Activated CD4-positive, alpha-beta T cell treated with anti-CD3 and anti-CD28 coated beads, Interleukin-2, amount 10 ng/mL, durations not matched to agents 24 days and 14 days (primary cell): ENCODE measurements at regions not wholly inside any gene's neighbourhood (a gene's known extent, or its start where the extent isn't known, plus 50 kb on each side); places are given as distances from the start of the nearest gene placed in this dataset.

Experiments used
- DNase-seq: peaks from one replicate; pipeline ENCODE4 v3.0.0; 2022
- H3K27ac Mint-ChIP-seq: one replicate; pipeline ENCODE4 v1.8.0; 2022; ENCODE audit warnings: mild to moderate bottlenecking, mixed read lengths
- H3K27me3 Mint-ChIP-seq: one replicate; pipeline ENCODE4 v1.8.0; 2022; ENCODE audit warnings: mixed read lengths
- H3K36me3 Mint-ChIP-seq: one replicate; pipeline ENCODE4 v1.8.0; 2022; ENCODE audit warnings: low read depth, mild to moderate bottlenecking, mixed read lengths
- H3K4me1 Mint-ChIP-seq: one replicate; pipeline ENCODE4 v1.8.0; 2021; ENCODE audit warnings: mixed read lengths
- H3K4me3 Mint-ChIP-seq: one replicate; pipeline ENCODE4 v1.8.0; 2022; ENCODE audit warnings: mild to moderate bottlenecking, moderate library complexity, mixed read lengths
- H3K9me3 Mint-ChIP-seq: one replicate; pipeline ENCODE4 v1.8.0; 2021; ENCODE audit warnings: mixed read lengths
- intact Hi-C: fragments of 100-400 bp; cut with micrococcal nuclease; formaldehyde crosslinking; loops from one replicate; pipeline ENCODE4 v1.15.1; 2023

DNA sequence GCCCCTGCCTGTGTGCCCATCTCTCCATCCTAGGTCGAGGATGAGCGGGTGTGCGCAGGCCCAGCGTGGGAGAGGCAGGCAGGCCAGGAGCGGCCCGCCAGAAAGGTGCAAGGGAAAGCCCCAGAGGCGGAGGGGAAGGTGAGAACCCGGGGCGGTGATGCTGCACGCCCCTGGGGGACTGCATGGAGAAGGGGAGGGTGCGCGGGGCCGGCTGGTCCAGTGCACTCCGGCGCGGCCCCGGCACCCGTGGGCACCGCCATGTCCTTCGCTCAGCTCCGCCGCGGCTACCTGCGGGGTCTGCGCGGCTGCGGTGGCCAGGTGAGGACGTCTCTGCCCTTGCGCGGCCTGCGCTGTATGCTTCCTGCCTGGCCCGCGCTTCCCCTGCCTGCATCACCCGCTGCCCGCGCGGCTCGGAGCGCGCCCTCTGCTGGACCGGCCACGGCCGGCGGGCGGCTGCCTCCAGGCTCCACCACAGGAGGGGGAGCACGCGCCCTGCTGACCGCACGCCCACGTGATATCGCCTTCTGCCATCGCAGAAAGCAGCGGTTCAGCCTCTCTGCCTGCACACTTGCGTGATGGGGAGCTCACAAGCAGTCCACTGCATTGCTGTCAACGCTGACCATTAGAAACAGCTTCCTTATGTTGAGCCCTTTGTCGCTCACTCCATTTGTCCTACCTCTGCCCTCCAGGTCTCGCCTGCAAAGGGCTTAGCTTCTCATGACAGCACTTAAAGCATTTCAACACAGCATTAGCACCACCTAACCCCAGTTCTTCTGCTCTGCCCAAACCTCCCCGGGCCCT is 73.9 kb downstream of the CXCL12 start:
- no peak overlapping the region for H3K27ac Mint-ChIP-seq
- H3K4me1 Mint-ChIP-seq, result peaks cover 4% of the 10 kb centered on the region
- H3K4me3 Mint-ChIP-seq, result peak overlapping the region; percentile 16
- peak; percentile 91 for DNase-seq
- H3K9me3 Mint-ChIP-seq, result no peaks in the 10 kb centered on the region
- H3K36me3 Mint-ChIP-seq, result no peaks in the 10 kb centered on the region
- intact Hi-C loops, result loop anchor here (1.0 kb wide), 2 partner anchors 621 to 640 kb away; no protein-coding TSS in a partner anchor
- peaks cover 4% of the 10 kb centered on the region for H3K27me3 Mint-ChIP-seq

DNA sequence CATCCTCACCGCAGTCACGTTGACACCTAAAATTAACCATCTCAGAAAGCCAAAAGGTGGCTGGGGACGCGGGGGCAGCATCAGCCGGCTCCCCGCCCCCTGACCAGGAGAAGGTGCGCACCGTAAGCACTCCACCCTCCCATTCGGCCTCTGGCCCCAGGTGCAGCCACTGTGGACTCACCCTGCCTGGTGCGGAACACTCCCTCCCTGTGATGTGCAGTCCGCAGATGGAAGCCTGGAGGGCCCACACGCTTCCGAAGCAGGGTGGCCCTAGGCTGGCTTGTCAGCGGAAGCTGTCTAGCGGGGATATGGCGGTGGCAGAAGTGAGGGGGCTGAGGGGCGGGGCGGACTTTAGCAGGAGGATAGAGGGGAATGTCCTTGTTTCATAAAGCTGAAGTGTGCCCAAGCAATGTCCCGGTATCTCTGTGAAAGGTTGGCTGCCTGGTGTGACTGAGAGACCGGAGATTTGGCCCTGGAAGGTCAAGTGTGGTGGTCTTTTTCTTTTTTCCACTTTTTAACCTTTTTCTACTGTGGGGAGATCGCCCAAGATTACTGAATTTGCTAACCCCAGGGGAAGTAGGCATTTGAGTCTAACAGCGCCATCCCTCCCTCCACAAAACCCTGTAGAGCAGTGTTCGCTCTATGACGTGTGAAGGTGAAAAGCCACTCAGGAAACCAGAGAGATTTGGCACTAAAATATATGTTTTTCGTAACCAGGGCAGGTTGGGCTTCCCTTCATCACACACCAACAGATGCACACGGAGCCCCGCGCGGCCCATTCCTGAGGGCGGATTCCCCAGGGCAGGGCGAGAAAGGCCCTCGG is 74.7 kb downstream of the CXCL12 start:
- peaks cover 4% of the 10 kb centered on the region for H3K4me1 Mint-ChIP-seq
- H3K4me3 Mint-ChIP-seq, result no peak overlapping the region
- H3K36me3 Mint-ChIP-seq, result no peaks in the 10 kb centered on the region
- DNase-seq, result peak; percentile 44
- H3K9me3 Mint-ChIP-seq, result no peaks in the 10 kb centered on the region
- H3K27ac Mint-ChIP-seq, result no peak overlapping the region
- H3K27me3 Mint-ChIP-seq, result peaks cover 4% of the 10 kb centered on the region
- intact Hi-C loops, result no loop called here

DNA sequence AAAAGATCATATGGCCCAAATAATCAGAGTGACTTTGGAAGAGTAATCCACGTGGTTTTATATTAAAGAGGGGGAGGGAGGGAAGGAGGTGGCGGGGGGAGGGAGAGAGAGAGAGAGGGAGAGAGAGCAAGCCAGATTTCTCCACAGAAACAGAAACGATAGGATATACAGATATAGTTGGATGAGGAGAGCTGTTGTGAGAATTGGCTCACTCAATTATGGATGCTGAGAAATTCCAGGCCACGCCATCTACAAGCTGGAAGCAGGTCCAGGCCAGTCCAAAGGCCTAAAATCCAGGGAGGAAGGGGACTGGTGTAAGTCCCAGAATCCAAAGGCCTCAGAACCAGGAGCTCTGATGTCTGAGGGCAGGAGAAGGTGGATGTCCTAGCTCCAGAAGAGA is 75.5 kb downstream of the CXCL12 start:
- Mint-ChIP-seq H3K27me3 (peaks cover 4% of the 10 kb centered on the region), H3K9me3 (no peaks in the 10 kb centered on the region), H3K4me3 (no peak overlapping the region), H3K4me1 (peaks cover 4% of the 10 kb centered on the region), H3K27ac (no peak overlapping the region), H3K36me3 (no peaks in the 10 kb centered on the region)
- peak; percentile 42 for DNase-seq
- intact Hi-C loops, result no loop called here

DNA sequence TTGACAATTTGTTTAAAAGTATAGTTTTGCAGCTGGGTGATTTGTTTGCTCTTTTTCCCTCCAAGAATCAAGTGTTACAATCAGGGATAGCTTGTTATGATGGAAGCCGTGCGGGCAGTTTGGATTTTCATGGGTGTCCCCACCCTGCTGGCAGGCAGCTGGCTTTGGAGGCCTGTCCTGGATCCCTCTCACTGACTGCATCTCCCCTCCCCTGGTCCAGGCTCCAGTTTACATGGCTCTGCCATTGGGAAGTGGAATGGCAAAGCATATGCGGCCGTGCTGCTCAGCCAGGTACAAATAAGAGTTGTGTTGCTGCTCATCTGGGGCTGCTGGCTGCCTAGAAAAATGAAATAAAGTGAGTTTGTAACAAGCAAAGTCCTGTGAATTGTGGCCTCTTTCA is 76.0 kb downstream of the CXCL12 start:
- Mint-ChIP-seq H3K4me3 (no peak overlapping the region), H3K27ac (no peak overlapping the region), H3K36me3 (no peaks in the 10 kb centered on the region), H3K4me1 (peaks cover 4% of the 10 kb centered on the region), H3K27me3 (peaks cover 4% of the 10 kb centered on the region), H3K9me3 (no peaks in the 10 kb centered on the region)
- intact Hi-C loops, result no loop called here
- DNase-seq, result peak; percentile 33

DNA sequence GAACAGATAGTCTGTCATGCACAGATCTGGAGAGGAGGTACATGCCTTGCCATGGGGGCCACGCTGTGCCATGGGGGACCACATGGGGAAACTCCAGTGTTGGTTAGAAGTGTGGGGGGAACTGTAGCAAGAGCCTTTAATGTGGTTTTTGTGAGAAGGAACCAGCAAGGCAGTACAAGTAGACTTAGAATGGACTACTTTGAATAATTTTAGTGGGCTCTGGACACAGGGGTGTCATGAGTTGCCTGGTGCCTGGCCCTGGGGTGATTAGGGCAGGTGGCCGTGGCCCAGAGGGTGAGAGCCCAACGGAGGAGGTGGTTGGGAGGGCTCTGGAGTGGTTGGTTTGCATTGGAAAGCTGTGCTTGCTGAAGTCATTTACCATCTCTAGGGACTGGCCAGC is 77.2 kb downstream of the CXCL12 start:
- Mint-ChIP-seq H3K27ac (no peak overlapping the region), H3K36me3 (no peaks in the 10 kb centered on the region), H3K4me1 (peaks cover 4% of the 10 kb centered on the region), H3K9me3 (no peaks in the 10 kb centered on the region), H3K4me3 (no peak overlapping the region), H3K27me3 (peaks cover 2% of the 10 kb centered on the region)
- DNase-seq, result peak; percentile 42
- intact Hi-C loops, result no loop called here

DNA sequence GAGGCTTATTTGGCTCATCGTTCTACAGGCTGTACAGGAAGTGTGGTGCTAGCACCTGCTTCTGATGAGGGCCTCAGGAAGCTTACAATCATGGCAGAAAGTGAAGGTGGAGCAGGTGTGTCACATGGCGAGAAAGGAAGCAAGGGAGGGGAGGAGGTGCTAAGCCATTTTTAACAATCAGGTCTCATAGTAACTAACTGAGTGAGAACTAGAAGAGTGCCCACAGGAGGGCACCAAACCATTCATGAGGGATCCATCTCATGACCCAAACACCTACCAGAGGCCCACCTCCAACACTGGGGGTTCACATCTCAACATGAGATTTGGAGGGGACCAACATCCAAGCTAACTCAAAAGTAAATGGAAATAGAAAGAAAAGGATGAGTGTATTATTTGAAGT is 78.1 kb downstream of the CXCL12 start:
- H3K4me1 Mint-ChIP-seq, result peaks cover 4% of the 10 kb centered on the region
- H3K36me3 Mint-ChIP-seq, result no peaks in the 10 kb centered on the region
- no peak overlapping the region for H3K27ac Mint-ChIP-seq
- intact Hi-C loops, result no loop called here
- no peaks in the 10 kb centered on the region for H3K9me3 Mint-ChIP-seq
- no peak overlapping the region for H3K4me3 Mint-ChIP-seq
- peak; percentile 37 for DNase-seq
- peaks cover 2% of the 10 kb centered on the region for H3K27me3 Mint-ChIP-seq

DNA sequence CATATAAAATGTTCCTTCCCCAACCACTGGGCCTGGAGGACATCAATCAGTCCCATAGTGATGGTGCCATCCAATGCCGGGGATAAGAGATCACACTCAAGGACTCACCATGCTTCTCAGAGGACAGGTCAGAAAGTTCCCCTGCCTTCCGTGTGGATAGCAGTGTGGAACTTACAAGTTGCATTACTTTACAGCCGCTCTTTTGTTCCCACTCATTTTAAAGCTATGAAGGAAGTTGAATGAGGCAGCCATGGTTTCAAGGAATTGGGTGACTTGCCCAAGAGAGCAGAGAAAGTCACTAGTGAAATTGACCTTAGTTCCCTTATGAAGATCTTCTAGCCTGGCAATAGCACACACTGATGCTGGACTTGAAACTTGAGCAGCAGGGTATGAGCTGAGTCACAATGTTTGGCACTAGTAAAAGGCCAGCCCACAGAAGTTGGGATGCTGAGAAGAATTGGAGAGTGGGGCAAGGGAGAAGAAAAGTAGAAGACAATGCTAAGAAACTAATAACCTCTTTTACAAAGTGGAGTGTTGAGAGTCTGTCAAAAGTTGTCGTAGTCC is 78.7 kb downstream of the CXCL12 start:
- Mint-ChIP-seq H3K27me3 (peaks cover 1% of the 10 kb centered on the region), H3K4me3 (no peak overlapping the region), H3K27ac (no peak overlapping the region), H3K4me1 (peaks cover 2% of the 10 kb centered on the region), H3K9me3 (no peaks in the 10 kb centered on the region), H3K36me3 (no peaks in the 10 kb centered on the region)
- peak; percentile 34 for DNase-seq
- intact Hi-C loops, result no loop called here

DNA sequence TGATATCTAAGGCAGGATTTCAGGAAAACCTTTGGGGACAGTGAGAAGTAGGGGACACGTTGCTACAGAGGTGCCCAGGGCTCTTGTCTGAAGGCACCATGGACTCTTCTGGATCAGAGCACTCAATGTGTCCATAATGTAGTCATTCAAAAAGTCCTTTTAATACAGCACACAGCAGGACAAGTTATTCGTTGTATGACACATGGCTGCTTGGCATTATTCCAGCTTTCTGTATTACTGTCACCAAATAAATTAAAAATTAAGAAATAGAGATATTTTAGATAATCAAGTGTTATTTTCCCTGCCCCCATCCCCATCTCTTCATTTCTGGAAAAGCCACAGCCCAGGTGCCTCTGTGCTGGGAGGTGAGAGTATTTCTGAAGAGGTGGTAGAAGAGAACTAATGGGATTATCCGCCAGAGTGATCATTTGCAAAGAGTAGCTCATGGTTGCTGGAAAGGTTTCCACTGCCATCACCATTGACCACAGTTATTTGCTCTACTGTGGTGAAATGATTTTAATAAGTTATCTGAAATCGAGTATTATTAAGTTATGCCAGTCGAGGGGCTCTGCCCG is 83.0 kb downstream of the CXCL12 start:
- no peaks in the 10 kb centered on the region for H3K36me3 Mint-ChIP-seq
- no peaks in the 10 kb centered on the region for H3K9me3 Mint-ChIP-seq
- no peak overlapping the region for H3K4me3 Mint-ChIP-seq
- no peaks in the 10 kb centered on the region for H3K4me1 Mint-ChIP-seq
- no peak for DNase-seq
- intact Hi-C loops, result no loop called here
- no peak overlapping the region for H3K27ac Mint-ChIP-seq
- H3K27me3 Mint-ChIP-seq, result no peaks in the 10 kb centered on the region

DNA sequence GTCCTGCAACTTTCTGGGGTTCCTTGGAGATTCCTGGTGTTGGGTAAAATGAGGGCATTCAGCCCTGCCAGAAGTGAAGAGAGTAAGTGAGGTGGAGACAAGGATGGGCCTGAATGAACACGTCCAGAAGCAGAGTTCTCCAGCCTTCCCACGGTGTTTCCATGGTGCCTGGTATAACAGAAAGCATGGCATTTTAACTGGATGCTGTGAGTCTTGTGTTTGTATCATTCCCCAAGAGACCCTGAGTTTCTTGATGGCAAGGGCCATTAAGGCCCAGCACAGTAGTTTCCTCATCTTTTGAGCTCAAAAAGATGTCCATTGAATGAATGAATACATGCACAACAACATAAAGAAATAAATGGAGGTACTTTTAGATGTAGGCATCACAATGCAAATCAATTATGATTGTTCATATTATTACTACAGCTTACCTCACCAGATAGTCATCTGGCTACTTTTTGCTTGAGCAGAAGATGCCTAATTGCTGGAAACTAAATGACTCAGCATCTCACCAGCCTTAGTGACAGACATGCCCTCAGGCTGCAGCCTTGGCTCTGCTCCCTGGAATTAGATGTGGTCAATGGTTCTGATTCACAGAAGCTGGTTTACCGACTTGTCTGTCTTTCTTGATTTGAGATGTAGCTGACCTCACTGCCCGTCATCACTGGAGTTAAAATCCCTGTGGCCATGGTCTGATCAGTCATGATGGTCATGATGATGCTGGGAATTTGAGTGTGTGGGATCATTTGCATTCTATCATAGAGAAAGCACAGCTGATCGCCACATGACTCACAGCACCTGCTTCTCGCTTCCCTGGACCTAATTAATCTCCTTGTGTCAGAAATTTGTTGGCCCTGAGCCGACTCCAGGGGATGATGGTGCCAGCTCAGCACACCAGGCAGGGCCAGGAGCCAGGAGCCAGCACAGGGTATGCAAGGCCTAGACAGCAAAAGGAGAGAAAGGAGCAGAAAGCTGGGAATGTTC is 83.9 kb downstream of the CXCL12 start:
- intact Hi-C loops, result no loop called here
- no peak for DNase-seq
- H3K27ac Mint-ChIP-seq, result no peak overlapping the region
- H3K27me3 Mint-ChIP-seq, result peaks cover 2% of the 10 kb centered on the region
- H3K9me3 Mint-ChIP-seq, result no peaks in the 10 kb centered on the region
- H3K36me3 Mint-ChIP-seq, result no peaks in the 10 kb centered on the region
- no peaks in the 10 kb centered on the region for H3K4me1 Mint-ChIP-seq
- H3K4me3 Mint-ChIP-seq, result no peak overlapping the region

DNA sequence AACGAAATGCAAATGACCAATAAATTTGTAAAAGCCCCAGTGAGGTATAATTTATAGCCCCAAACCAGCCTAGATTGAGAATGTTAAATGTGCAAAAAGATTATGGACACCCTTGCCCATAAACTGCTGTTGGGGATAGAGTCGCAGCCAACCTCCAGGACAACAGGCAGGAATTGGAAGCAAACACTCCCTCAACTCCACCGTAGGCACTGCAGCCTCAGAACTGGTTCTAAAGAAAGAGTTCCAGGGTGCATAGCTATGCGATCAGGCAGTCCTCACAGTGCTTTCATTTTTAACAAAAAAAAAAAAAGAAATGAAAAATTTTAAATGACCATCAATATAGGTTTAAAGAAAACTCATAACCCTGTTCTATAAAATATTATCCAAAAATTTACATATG is 86.2 kb downstream of the CXCL12 start:
- peaks cover 2% of the 10 kb centered on the region for H3K27me3 Mint-ChIP-seq
- DNase-seq, result no peak
- no peaks in the 10 kb centered on the region for H3K36me3 Mint-ChIP-seq
- no peaks in the 10 kb centered on the region for H3K4me1 Mint-ChIP-seq
- H3K4me3 Mint-ChIP-seq, result no peak overlapping the region
- intact Hi-C loops, result no loop called here
- no peak overlapping the region for H3K27ac Mint-ChIP-seq
- H3K9me3 Mint-ChIP-seq, result no peaks in the 10 kb centered on the region

DNA sequence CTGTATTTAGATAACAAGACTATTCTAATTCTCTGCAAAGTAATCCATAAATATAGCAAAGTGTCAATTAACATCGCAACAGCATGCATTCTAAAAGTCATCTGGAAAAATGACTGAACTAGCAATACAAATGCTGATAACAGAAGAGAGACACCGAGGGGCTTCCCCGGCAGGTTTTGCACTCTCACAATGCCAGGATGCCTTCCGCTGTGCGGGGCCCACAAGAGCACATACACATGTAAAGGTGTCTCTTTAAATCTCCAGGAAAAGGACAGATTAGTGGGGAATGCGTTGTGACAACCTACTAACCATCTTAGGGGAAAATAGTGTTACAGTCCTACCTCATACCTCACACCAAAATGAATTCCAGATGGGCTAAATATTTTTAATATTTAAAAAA is 86.9 kb downstream of the CXCL12 start:
- Mint-ChIP-seq H3K36me3 (no peaks in the 10 kb centered on the region), H3K27ac (no peak overlapping the region), H3K9me3 (no peaks in the 10 kb centered on the region), H3K27me3 (peaks cover 2% of the 10 kb centered on the region), H3K4me3 (no peak overlapping the region), H3K4me1 (no peaks in the 10 kb centered on the region)
- peak; percentile 42 for DNase-seq
- intact Hi-C loops, result no loop called here

DNA sequence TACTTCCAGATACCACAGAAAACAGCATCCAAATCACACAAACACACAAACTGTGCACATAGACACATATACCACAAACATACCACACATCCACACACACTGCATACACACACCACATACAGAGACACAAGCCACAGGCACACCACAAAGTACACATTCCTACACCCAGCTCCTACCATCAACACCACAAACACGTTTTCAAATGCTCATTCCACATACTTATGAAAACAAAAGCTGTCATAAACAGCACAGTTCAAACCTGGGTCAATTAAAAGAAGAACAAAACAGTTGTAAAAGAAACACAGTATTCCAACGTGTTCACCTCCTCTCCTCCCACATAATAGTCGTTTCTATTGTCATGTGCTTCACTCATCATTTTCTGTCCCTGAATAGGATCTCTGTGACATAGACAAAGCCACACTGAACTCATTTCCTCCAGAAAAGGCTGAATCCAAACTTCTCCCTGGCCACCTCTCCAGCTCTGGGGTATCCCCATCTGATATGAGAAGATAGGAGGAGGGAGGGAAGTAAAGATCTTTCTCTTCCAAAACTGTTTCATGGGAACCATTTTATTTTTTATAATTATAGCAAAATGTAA is 89.2 kb downstream of the CXCL12 start:
- H3K4me3 Mint-ChIP-seq, result no peak overlapping the region
- DNase-seq, result no peak
- H3K27me3 Mint-ChIP-seq, result peaks cover 13% of the 10 kb centered on the region
- intact Hi-C loops, result no loop called here
- H3K9me3 Mint-ChIP-seq, result no peaks in the 10 kb centered on the region
- no peaks in the 10 kb centered on the region for H3K4me1 Mint-ChIP-seq
- H3K36me3 Mint-ChIP-seq, result no peaks in the 10 kb centered on the region
- H3K27ac Mint-ChIP-seq, result no peak overlapping the region
